Esophagus squamous epithelium (tissue), 4 donors: ENCODE measurements at regions not wholly inside any gene's neighbourhood (a gene's known extent, or its start where the extent isn't known, plus 50 kb on each side); places are given as distances from the start of the nearest gene placed in this dataset.

ENCODE experiments used
- POLR2A ChIP-seq, 4 donors: fragments of 450-650 bp; IDR thresholded peaks; one replicate each; pipeline ENCODE4 v1.6.1; 2017; ENCODE audit warnings: antibody characterized with exemption in 4 of 4, mild to moderate bottlenecking in 4 of 4, moderate library complexity in 3 of 4
- TF ChIP-seq, protein P1 (sequence below), 6 experiments: fragments of 450-650 bp in 4 of 6; fragments of 200-600 bp in 2 of 6; sonication (generic) in 2 of 6; IDR thresholded peaks; one replicate each; pipeline ENCODE4 v1.5.1; 2016 to 2019; ENCODE audit warnings: antibody characterized with exemption in 6 of 6, mild to moderate bottlenecking in 4 of 6, moderate library complexity in 4 of 6

DNA sequence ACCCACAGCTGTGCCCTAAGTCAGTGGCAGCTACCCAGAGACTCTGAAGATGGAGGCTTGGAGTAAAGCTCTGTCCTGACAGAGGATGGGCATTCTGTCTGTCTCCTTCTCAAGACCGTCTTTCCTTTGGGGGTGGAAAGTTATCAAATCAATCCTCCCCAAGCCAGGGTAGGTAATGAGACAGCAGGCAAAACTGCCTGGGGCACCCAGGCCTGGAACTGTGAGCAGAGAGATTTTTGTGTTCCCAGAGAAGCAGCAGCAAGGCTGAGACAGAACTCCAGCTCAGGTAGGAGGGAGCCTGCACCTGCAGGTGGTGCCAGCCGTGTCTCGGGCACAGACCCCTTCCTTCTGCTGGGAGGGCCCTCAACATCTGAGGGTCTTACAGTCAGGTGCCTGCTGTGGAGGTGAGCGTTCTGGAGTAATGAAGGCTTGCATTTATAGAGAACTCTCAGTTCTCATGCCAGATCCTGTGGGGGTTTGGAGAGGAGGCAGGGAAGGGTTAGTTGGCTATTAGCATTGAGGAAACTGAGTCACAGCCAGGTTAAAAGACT, 95.6 kb downstream of the RIPK4 start:
- TF ChIP-seq, protein P1, sequence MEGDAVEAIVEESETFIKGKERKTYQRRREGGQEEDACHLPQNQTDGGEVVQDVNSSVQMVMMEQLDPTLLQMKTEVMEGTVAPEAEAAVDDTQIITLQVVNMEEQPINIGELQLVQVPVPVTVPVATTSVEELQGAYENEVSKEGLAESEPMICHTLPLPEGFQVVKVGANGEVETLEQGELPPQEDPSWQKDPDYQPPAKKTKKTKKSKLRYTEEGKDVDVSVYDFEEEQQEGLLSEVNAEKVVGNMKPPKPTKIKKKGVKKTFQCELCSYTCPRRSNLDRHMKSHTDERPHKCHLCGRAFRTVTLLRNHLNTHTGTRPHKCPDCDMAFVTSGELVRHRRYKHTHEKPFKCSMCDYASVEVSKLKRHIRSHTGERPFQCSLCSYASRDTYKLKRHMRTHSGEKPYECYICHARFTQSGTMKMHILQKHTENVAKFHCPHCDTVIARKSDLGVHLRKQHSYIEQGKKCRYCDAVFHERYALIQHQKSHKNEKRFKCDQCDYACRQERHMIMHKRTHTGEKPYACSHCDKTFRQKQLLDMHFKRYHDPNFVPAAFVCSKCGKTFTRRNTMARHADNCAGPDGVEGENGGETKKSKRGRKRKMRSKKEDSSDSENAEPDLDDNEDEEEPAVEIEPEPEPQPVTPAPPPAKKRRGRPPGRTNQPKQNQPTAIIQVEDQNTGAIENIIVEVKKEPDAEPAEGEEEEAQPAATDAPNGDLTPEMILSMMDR (IDR thresholded peaks at IDR 0.05): no peak
- no peak for TF ChIP-seq POLR2A (IDR thresholded peaks at IDR 0.05)
